Ishikawa (cell line): ENCODE measurements at regions not wholly inside any gene's neighbourhood (a gene's known extent, or its start where the extent isn't known, plus 50 kb on each side); places are given as distances from the start of the nearest gene placed in this dataset.

ENCODE experiments used
- CEBPB ChIP-seq: IDR thresholded peaks from 2 replicates; pipeline ENCODE4 v1.6.1; 2012
- CREB1 ChIP-seq: IDR thresholded peaks from 2 replicates; pipeline ENCODE4 v1.6.1; 2012; ENCODE audit warnings: low read depth
- EGR1 ChIP-seq: IDR thresholded peaks from 2 replicates; pipeline ENCODE4 v1.6.1; 2012
- EP300 ChIP-seq: IDR thresholded peaks from 2 replicates; pipeline ENCODE4 v1.6.1; 2012; ENCODE audit warnings: borderline replicate concordance
- FOXM1 ChIP-seq: IDR thresholded peaks from 2 replicates; pipeline ENCODE4 v1.6.1; 2012; ENCODE audit warnings: low read depth, borderline replicate concordance
- NFIC ChIP-seq: IDR thresholded peaks from 2 replicates; pipeline ENCODE4 v1.6.1; 2012
- RAD21 ChIP-seq: IDR thresholded peaks from 2 replicates; pipeline ENCODE4 v1.6.1; 2012; ENCODE audit warnings: low read depth
- TAF1 ChIP-seq: IDR thresholded peaks from 2 replicates; pipeline ENCODE4 v1.6.1; 2012; ENCODE audit warnings: low read depth, mild to moderate bottlenecking
- TCF12 ChIP-seq: IDR thresholded peaks from 2 replicates; pipeline ENCODE4 v1.6.1; 2012; ENCODE audit warnings: low read depth
- TEAD4 ChIP-seq: IDR thresholded peaks from 2 replicates; pipeline ENCODE4 v1.6.1; 2012
- YY1 ChIP-seq: IDR thresholded peaks from 2 replicates; pipeline ENCODE4 v1.6.1; 2012; ENCODE audit warnings: low read depth
- ZBTB7A ChIP-seq: IDR thresholded peaks from 2 replicates; pipeline ENCODE4 v1.6.1; 2012; ENCODE audit warnings: low read depth
- TF ChIP-seq, protein P1 (sequence below): IDR thresholded peaks from 2 replicates; pipeline ENCODE4 v1.6.1; 2012; ENCODE audit warnings: low read depth, mild to moderate bottlenecking
- TF ChIP-seq, protein P2 (sequence below): IDR thresholded peaks from 2 replicates; pipeline ENCODE4 v1.6.1; 2012
- TF ChIP-seq, protein P3 (sequence below): IDR thresholded peaks from 2 replicates; pipeline ENCODE4 v1.6.1; 2012

DNA sequence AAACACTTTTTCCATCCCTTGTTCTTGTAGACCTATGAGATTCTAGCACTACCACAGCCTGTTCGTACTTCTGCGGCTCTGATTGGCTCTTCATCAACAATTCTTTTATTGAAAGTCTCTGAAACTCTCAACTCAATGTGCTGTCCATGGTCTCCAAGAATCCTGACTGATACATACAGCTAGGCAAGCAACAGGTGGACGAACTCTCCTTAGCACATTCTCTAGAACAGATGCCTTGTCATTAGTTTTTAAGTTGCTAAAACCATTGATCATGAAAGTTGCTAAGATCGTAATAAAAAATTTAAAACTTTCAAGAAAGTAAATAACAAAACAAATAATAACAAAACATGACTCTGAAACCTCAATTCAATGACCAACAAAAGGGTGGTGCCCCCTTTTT is 210.5 kb downstream of the EPHA4 start:
- TF ChIP-seq, protein P1, sequence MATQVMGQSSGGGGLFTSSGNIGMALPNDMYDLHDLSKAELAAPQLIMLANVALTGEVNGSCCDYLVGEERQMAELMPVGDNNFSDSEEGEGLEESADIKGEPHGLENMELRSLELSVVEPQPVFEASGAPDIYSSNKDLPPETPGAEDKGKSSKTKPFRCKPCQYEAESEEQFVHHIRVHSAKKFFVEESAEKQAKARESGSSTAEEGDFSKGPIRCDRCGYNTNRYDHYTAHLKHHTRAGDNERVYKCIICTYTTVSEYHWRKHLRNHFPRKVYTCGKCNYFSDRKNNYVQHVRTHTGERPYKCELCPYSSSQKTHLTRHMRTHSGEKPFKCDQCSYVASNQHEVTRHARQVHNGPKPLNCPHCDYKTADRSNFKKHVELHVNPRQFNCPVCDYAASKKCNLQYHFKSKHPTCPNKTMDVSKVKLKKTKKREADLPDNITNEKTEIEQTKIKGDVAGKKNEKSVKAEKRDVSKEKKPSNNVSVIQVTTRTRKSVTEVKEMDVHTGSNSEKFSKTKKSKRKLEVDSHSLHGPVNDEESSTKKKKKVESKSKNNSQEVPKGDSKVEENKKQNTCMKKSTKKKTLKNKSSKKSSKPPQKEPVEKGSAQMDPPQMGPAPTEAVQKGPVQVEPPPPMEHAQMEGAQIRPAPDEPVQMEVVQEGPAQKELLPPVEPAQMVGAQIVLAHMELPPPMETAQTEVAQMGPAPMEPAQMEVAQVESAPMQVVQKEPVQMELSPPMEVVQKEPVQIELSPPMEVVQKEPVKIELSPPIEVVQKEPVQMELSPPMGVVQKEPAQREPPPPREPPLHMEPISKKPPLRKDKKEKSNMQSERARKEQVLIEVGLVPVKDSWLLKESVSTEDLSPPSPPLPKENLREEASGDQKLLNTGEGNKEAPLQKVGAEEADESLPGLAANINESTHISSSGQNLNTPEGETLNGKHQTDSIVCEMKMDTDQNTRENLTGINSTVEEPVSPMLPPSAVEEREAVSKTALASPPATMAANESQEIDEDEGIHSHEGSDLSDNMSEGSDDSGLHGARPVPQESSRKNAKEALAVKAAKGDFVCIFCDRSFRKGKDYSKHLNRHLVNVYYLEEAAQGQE = no peak; the same call in 1 of the 2 replicates
- TF ChIP-seq TEAD4 = no peak
- TF ChIP-seq, protein P2, sequence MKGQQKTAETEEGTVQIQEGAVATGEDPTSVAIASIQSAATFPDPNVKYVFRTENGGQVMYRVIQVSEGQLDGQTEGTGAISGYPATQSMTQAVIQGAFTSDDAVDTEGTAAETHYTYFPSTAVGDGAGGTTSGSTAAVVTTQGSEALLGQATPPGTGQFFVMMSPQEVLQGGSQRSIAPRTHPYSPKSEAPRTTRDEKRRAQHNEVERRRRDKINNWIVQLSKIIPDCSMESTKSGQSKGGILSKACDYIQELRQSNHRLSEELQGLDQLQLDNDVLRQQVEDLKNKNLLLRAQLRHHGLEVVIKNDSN = no peak
- no peak for TF ChIP-seq RAD21
- no peak for TF ChIP-seq YY1
- TF ChIP-seq EP300 = no peak
- no peak for TF ChIP-seq TCF12

DNA sequence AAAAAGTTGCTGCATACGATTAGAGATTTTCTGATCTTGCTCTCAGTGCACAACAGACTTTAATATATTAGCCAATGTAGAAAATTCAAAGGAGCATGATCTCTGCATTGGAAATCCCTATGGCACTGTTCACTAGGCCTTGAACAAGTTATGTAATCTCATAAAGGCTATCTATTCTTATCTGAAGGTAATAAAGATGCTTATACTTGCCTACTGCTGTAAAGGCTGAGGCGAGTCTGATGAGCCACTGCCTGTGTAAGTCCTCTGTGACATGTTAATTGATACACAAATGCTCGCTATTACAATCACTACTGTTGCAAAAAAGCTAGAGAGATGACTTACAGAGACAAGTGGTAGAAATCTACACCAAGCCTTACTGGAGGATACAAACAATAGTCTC is 207.4 kb downstream of the EPHA4 start:
- TF ChIP-seq TCF12 = no peak
- TF ChIP-seq CREB1 = no peak
- TF ChIP-seq, protein P3, sequence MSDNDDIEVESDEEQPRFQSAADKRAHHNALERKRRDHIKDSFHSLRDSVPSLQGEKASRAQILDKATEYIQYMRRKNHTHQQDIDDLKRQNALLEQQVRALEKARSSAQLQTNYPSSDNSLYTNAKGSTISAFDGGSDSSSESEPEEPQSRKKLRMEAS = no peak
- TF ChIP-seq TEAD4 = no peak
- TF ChIP-seq, protein P1 = no peak
- no peak for TF ChIP-seq CEBPB
- TF ChIP-seq TAF1 = no peak
- TF ChIP-seq YY1 = no peak
- TF ChIP-seq ZBTB7A = no peak
- TF ChIP-seq, protein P2 = no peak
- TF ChIP-seq EP300 = no peak
- TF ChIP-seq RAD21 = no peak
- no peak for TF ChIP-seq FOXM1
- no peak for TF ChIP-seq NFIC
- TF ChIP-seq EGR1 = no peak
